AG09319 (cell line): ENCODE measurements at regions not wholly inside any gene's neighbourhood (a gene's known extent, or its start where the extent isn't known, plus 50 kb on each side); places are given as distances from the start of the nearest gene placed in this dataset.

Source experiments
- DNase-seq: peaks from one replicate; pipeline ENCODE4 v3.0.0-alpha.2; 2010; ENCODE audit warnings: low read depth; ENCODE audit errors: extremely low read depth
- TF ChIP-seq, protein P1 (sequence below): IDR thresholded peaks from 2 replicates; pipeline ENCODE4 v1.5.1; 2011; ENCODE audit warnings: low read depth, mild to moderate bottlenecking, inconsistent platforms, low read length, moderate library complexity

DNA sequence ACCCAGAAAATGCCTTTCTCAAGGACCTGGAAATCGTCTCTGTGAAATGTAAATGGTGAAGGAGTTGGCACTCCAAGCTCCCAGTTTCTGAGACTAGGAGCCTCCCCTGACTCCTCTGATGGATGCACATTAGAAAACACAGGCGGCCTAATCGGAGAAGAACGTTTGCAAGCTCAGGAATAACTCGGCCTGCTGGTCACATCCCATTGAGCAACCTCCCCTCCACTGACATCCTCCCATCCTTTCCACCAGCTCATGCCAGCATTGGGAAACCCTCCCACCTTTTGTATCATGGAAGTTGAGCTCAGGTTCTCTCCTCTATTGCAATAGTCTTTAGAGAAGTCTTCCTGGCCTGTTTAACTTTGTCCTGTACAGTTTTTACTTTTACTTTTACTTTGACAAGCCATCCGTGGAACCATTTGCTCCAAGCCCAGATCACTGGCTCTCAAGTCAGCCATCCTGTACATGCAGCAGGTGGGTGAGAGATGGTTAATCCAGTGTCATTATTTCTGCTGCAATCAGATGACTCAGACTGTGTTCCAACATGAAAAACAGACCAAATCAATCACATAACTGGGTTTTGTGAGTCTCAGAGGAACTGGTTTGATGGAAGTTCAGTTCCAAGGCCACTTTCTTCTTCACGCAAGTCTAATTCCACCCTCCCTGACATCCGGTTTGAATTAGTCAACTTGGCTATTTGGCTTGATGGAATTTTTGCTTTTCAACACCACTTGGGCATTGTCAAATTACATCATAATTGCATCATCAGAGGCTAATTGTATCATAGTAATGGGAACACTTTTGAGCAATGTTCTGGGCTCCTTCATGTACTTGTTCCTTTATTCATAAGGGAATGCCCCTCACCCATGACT, 619.4 kb upstream of the CDH4 start:
- DNase-seq = no peak
- TF ChIP-seq, protein P1, sequence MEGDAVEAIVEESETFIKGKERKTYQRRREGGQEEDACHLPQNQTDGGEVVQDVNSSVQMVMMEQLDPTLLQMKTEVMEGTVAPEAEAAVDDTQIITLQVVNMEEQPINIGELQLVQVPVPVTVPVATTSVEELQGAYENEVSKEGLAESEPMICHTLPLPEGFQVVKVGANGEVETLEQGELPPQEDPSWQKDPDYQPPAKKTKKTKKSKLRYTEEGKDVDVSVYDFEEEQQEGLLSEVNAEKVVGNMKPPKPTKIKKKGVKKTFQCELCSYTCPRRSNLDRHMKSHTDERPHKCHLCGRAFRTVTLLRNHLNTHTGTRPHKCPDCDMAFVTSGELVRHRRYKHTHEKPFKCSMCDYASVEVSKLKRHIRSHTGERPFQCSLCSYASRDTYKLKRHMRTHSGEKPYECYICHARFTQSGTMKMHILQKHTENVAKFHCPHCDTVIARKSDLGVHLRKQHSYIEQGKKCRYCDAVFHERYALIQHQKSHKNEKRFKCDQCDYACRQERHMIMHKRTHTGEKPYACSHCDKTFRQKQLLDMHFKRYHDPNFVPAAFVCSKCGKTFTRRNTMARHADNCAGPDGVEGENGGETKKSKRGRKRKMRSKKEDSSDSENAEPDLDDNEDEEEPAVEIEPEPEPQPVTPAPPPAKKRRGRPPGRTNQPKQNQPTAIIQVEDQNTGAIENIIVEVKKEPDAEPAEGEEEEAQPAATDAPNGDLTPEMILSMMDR = no peak

DNA sequence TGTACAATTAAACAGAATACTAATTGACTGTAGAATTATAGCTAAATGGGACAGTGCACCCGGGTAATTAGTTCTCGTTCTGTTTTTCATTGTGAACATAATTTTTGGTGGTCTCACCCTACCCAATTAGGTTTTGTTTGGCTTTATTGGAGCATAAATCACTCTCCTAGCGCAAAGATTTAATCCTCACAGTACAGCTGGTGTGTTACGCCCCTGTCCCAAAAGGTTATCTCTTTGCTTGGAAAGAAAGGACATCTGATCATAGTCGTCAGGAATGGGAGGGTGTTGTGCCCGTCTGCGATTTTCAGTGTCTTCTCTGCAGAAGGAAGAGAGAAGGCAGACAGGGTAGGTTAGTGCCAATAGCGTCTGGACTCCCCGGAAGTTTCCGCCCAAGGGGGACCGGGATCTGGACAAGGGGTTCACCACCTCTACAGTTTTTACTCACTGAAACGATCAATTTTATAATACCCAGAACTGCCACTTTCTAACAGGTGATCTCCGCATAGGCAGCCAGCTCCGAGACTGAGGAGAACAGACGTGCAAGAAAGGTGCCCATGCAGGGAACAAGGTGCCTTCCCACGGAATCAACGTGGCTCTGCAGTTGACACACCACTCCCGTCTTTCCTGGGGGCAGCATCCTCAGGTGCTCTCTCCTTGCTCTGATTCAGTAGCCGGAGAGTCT, 617.4 kb upstream of the CDH4 start:
- TF ChIP-seq, protein P1 = no peak
- no peak for DNase-seq

- TF ChIP-seq, protein P1 = no peak
- no peak for DNase-seq
These were observed 615.6 kb upstream of the CDH4 start for GRCh38 chr20:60636417-60636816.

- TF ChIP-seq, protein P1 = no peak
- no peak for DNase-seq
These were observed 614.3 kb upstream of the CDH4 start for GRCh38 chr20:60637801-60638200.

DNA sequence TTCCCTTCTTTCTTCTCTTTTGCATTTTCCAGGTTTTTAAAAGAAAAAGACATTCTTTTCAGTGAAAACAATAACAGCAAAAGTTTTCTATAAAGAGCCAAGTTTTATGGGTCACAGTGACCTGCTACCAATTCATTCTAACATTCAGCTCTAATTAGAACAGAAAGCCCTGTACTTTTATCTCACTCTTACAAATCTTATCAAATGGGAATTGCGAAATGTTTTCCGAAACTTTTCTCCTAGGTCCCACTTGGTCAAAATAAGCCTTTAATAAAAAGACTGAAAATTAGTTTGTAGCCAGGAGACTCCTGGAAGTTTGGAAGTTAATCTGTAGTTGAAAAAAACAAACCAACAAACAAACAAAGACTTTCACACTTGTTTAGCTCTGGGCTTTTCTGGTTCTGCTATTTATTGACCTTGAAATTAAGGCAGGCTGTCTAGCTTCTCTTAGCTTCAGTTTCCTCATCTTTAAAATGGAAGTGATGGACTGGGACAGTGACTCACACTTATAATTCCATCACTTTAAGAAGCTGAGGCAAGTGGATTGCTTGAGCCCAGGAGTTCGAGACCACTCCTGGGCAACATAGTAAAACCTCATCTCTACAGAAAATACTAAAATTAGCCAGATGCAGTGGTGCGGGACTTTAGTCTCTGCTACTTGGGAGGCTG, 613.5 kb upstream of the CDH4 start:
- TF ChIP-seq, protein P1 = no peak
- no peak for DNase-seq

DNA sequence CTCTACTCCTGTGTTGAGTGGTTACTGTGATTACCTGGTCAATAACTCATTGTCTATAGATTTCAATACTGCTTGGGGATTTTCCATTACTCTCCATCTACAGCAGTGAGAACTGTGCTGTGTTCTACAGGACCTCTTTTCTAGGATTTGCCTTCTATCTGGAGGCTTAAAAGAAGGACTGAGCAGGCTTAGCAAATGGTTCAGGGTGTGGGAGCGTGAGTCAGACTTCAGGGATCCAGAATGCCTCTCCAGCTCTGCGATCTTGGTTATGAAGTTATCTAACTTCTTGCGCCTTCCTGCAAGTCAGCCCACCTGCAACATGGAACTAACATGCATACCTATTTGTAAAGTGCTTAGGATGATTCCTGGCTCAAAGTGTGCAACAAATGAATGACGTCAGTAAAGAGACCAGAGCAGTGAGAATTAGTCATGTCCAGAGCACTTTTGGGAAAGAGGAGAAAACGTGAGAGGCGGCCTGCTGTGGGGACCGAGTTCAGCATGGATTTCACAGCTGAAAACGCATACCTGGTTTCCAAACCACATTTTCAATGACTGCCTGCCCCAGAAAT, 610.1 kb upstream of the CDH4 start:
- DNase-seq = no peak
- TF ChIP-seq, protein P1 = no peak
